GM21528 (cell line): ENCODE measurements at regions not wholly inside any gene's neighbourhood (a gene's known extent, or its start where the extent isn't known, plus 50 kb on each side); places are given as distances from the start of the nearest gene placed in this dataset.

Experiments
- ATAC-seq: cut with Tn5 transposase; IDR thresholded peaks from one replicate; pipeline ENCODE4 v1.9.1; 2021; ENCODE audit warnings: mild to moderate bottlenecking, moderate library complexity; ENCODE audit not compliant: unreplicated experiment, low FRiP score

DNA sequence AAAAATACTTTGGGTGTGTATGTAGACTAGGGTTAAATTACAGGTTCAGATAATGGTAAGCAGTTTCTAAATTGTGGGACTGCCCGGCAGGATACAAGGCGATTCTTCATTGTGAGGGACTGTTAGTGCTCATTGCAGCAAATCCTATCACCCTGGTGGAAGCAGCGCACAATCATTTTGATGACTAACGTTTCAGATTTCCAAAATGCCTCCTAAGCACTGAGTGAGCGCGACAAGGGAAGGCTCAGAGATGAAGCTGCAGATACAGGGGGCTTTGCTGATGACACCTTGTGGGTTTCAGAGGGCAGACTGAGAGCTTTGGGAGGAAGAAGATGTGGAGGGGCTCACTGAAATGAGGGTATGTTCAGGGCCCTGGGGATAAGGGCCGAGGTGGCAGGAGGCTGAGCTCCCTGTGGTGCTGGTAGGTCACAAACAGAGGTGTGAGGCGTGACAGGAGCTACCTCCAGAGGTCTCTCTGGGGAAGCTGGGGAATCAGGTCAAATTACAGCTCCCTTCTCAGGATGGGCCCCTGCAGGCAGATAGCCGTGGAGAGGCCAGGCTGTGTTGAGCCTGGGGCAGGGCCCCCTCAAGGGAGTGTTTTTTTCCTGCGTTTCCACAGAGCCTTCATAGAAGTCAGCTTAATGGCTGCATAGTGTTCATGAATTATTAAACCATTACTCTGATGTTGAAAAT is 84.5 kb upstream of the FYN start:
- no peak for ATAC-seq

DNA sequence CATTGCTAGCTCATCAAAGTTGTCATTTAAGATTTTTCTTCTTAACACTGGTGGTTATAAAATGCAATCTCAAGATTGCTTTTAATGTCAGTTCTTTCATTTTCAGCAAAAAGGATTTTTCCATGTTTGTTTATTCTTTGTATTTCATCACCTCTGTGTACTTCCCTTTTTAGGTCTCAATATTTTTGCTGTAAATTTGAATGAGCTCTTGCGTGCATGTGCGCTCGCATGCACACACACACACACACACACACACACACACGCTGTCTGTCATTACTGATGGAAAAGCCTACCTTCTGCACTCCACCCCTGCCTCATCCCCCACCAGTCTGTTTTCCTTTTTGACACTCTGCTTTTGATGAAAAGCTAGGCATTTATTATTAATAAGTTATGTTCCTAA is 85.3 kb upstream of the FYN start:
- no peak for ATAC-seq

DNA sequence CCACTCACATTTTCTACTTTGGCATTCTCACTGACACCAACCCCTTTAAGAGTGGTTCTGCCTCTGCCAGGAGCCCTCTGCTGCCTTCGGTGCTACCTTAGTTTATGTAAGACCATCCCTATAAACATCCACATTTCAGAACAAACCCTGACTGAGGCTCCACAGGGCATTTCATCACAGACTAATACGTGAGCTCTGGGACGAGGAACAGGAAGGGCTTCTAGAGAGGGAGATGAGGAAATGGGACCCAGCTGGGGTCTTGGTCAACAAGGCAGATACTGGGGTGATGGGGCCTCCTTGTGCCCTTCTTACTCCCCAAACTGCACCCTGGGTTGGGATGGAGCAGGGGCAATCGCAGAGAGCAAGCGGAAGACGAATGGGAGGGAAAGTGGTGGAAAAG is 86.5 kb upstream of the FYN start:
- ATAC-seq: no peak

DNA sequence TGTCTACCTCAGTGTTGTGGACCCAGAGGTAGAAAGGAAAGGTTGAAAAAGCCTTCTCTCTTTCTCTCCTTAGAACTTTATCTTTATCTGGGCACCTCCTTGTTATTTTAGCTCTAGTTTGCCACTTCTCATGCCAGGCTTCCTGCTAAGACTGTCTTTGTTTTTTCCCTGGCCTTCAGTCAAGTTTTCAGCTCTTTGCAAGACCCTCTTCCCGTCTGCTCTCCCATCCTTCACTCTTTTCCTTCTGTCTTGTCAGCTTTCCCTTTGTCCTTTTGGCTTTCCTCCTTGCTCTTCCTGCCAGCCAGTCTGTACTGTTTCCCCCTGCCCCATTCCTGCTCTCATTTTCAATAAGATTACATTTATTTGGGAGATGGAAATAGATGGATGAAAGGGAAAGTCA is 86.8 kb upstream of the CCN6 start:
- ATAC-seq: no peak

DNA sequence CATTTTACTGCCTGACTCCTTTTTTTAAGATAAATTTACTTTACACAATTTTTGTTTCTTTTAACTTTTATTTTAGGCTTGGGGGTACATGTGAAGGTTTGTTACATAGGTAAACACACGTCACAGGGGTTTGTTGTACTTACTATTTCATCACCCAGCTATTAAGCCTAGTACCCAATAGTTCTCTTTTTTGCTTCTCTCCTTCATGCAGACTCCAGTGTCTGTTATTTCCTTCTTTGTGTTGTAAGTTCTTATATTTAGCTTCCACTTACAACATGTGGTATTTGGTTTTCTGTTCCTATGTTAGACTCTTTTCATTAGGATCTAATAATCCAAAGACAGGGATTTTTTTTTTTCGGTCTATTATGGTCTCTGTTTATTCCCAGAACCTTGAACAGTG is 83.5 kb upstream of the CCN6 start:
- ATAC-seq: no peak

DNA sequence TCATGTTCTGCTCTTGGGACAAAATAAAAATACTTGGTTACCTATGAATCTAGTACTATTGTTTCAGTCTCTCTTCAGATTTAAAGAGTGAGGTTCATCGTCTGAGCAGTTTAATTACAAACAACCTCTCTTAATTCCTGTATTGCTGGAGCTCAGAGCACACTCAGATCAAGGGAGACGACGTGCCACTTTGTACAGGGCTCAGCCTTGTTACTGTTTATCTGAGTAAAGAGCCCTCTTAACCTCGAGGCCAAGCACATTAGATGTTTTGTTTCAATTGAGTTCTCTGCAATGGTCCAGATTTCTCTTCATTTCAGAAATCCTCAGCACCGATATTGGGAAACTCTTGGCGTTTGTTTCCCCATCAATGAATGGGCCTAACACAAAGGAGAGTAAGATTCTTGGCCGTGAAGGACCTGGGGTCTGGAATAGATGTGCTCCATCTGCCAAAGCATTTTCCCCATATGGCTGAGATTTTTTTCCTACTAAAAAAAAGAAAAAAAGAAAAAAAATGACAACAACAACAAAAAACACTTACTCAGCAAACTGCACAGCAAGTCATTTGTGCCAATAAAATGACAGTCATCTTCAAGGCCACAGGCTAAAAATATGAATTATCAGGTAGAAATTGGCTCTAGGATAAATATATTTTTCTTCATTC is 82.6 kb upstream of the CCN6 start:
- ATAC-seq: no peak

DNA sequence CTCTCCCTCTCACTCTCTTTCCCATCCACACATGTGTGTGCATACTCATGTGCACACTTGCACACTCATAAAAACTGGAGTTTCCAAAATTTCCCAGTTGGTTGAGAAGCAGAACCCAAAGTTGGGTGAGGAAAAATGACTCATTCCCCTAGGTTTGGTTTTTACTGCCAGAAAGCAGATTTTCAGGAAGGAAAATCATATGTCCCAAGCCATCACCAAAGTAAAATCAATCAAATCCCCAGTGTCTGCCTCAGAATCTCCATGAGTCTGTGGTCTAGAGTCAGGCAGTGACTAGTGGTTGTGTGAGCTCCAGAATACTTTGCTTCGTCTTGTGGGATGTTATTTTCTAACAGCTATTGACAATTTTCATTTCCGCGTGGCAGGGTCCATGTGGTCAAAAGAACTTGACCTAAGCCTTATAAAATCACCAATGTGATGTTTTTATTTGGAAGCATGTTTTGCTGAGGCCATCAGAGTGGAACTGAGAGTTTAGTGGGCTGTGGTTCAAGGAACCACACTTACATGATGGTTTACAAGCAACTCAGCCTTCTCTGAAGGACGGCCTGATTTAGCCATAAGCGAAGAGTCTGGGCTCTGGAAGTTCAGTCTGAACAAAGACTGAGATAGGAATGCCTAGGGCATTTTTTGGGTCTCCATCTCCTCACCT is 81.9 kb upstream of the CCN6 start:
- ATAC-seq: no peak

DNA sequence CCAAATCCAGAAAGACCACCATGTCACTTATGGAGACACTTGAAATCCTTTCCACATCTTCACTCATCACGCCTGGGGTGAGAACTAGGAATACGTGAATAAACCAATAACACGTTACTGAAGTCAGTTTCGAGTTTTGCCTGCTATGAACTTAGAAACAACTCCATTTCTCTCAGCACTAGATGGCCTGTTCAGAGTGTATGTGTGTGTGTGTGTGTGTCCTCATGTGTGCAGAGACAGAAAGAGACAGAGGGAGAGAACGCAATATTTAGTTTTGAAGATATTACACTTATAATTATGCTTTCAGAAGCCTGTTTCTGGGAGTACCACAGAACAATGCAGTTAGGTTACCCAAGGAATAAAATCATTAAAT is 81.2 kb upstream of the CCN6 start:
- no peak for ATAC-seq

DNA sequence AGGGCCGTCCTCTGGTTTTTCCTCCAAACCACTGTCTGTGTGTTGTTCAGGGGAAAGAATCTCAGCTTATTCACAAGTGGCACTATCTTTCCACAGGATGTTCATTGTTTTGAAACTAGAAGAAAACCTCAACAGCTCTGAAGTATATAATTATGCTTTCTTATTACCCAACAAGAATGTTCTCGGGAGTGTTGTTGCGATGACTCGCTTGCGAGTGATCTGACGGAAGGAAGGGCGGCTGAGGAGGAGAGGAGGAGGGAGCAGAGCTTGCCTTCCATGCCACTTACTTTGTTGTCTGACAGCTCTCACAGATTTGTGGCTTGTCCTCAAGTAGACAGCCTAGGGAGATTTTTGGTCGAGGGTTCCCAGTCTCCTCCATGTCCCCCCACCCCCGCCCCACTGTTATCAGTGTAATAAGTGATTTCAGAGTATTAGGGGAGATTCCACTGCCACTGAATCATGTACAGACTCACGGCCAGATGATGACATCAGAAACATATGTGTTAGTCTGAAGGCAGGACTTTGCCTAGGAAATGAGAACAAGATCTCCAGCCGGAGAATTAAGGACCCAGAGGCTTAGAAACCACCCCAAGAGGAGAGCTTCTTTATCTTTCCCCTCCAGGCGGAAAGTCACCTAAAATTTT is 80.7 kb upstream of the CCN6 start:
- ATAC-seq: no peak

DNA sequence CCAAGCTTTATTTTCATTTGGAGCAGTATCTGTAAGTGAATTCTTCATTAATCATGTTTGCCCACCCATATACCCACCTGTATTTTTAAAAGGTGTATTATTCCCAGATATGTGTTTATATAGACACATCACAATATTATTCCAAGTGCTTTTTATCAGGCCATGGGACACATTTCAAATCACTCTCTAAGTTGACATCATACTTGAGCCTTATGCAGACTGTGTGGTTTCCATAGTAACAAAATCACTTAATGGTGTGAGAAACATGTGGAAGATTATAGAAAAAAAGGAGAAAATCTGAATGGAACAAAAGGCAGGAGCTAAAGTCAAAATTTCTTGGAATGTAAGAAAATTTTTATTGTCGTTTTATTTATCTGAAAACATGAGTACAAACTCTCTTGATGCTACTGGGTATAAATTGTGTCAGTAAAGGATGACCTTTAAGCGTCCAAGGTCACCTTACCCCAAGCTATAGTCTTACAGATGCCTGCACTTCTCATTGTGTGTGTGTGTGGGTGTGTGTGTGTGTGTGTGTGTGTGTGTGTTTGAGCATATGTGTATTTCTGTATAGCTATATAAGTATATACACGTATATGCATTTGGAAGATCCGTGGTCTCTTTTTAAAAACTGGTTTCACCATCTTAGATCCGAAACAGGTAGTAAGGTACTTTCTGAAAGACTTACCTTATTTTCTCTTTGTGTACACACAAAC is 79.8 kb upstream of the CCN6 start:
- no peak for ATAC-seq

DNA sequence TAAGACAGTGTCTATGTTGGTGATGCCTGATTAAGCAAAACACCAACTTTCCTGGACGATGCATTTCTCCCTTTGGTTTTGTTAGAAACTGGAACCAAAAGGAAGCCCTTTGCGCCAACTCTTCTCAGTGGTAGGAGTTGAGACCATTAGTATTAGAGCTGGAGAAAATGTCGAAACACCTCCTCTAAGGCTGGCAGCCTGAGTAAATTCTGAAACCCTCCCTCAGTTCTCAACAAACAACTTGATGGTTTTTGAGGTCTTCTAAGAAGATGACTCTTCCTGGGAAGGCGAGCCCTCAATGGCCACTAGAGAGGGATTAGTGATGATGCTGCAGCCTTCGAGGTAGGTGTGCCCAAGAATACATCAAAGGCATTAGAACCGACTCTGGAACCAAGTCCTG is 78.4 kb upstream of the CCN6 start:
- ATAC-seq: no peak

DNA sequence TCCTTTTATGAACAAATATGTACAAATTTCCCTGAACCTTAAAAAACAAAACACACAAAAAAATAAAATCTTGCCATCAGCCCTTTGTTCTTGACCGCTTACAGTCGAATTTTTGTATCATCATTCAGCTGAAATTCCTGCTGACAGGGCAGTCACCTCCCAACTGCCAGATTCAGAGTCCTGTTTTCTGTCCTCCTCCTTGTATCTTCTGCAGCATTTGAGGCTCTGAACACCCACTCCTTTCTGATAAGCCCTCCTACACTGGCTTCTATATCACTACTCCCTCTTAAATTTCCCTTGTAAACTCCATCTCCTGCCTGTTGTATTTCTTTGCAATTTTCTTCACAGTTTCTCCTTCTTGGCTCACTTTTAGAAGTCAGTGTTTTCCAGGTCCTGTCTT is 77.8 kb upstream of the CCN6 start:
- no peak for ATAC-seq

DNA sequence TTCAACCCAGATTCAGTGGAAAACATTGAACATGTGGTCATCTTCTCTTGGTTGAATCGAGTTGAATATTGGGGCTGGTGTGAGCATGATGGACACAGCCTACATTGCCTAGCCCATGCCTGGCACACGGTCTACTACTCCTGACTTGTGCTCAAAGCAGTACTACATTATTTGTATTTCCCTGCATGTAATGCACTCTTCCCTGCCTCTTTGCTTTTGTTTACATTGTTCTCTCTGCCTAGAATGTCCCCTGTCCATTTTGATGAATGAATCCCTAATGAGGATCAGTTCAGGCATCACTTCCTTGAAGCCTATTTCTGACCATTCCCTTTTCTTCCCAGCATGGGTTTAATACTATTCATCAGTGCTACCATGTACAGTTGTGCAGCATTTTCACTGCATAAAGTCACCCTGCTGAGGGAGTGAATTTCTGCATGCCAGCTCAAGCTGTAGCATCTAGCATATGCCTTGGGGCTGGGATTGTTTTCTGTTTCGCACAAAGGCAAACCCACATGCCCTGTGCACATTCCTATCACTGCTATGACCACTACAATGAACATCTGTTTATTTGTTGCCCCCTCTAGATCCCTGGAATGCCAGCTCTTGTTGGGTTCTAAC is 75.3 kb upstream of the CCN6 start:
- no peak for ATAC-seq

DNA sequence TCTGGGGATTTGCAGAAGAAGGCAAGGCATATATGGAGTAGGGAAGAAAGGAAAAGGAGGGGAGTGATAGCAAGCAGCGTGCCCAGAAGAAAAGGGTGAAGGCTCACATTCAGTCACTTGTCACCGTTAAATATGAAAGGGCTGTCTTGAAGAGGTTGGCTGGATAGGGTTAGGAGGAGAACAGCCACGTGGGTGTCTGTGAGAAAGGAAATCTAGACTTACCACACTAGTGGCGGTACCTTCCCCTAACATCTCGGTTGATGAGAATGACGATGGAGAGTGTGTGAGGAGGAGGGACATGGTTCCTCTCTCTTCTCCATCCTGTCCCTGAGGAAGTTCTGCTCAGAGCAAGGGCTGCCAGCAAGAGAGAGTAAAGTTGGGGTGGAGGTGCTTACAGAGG is 74.3 kb upstream of the CCN6 start:
- ATAC-seq: no peak

DNA sequence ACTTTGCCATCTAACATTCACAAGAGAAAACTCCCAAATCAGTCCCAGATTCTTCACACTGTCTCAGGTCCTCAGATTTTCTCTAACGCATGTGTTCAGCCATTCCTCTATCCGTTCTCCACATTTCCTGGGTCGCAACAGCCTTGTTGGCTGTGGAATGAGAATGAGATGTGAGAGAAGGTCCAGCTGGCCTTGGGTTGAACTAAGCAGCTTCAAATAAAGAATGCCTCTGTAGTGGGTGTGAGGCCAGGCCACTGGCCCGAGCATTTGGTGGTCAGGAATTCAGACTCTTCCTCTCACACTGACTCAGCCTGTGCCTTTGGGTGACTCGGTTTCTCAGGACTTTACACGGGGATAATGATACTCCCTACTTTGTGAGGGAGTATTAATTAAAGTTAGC is 73.8 kb upstream of the CCN6 start:
- no peak for ATAC-seq

DNA sequence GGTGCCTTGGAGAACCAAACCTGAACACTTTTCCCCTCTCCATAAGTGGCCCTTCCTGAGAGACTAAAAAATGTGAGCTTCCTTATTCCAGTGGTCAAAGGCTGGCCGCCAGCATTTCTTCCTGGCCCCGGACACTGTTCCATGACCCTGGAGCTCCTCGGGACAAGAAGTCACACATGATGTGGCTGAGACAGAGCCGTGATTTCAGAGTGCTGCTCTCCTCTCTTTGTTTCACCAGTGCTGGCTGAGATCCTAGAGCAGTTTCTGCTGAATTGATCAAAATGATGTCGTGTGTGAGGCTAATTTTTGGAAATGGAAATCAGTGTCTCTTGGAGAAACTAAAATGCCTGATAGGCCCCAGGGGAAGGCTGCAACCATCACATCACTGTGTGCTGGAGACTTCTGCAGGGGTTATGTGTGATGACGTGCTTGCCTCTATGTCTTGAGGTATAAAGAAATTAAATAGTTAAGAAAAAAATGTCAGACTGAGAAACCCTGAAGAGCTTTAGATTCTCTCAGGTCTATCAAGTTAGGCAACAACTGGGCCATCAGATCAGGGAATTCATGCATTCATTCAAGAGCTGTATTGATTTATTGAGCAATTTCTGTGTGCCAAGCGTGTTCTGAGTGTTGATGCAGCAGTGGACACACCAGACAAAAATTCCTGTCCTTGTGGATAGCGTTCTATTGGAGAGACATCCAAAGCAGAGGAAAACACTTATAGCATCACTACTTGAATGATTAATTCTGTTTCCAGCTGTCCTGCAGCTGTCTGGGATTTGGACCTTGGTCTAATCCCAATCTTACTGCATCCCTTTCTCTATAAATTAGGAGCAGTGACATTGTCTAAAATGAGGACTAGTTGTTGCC is 72.7 kb upstream of the CCN6 start:
- ATAC-seq: no peak

DNA sequence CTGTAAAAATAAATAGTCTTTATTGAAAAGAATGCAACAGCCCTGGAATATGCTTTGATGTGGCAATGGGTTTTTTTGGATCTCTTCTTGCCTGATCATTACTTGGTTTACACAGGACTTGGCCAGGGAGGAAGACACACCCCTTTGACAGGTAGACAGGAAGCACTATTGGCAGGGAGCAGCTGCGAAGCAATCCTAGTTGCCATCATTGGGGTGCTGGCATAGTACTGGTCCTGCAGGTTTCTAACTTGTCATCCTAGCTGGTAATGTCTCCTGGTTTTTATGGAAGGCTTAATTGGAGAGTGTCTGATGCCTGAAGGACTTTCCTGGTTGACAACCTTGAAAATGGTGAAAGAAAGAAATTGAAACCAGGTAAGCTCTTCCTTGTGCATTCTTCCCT is 71.2 kb upstream of the CCN6 start:
- ATAC-seq: no peak

DNA sequence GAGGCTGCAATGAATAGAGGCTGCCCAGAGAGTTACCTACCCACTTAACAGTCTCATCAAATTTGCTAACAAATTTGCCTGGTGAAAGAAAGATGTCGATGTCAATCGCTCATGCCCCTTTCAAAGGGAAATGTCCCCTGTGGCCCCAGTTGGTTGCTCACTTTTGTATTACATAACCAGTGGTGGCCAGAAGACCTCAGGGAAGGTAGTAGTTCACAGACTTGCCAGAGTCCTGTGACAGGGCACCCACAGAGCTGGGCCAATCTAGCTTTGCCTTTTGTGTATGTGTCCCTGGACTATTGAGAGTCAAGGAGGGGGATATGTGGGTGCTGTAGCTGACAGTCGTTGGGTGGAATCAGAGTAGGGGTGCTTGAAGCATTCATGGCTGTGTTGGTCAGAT is 70.7 kb upstream of the CCN6 start:
- ATAC-seq: no peak

DNA sequence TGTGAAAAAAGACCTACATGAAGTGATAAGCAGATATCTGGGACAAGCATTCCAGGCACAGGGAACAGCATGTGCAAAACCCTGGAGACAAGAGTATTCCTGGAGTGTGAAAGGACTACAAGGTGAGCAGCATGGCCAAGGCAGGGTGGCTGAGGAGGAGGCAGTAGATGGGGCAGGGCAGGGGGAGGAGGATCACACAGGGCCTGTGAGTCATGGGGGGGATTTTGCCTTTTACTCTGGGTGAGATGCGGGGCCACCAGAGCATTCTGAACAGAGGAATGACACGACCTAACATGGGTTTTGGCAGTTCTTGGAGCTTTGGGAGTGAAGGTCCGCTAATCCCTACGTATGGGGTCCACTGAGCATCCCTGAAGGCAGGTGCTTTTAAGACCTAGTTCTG is 69.8 kb upstream of the CCN6 start:
- no peak for ATAC-seq
